ENCODE measurements at regions not wholly inside any gene's neighbourhood (a gene's known extent, or its start where the extent isn't known, plus 50 kb on each side); places are given as distances from the start of the nearest gene placed in this dataset.

- TF ChIP-seq POLR2AphosphoS5 (IDR thresholded peaks at IDR 0.05) (no peak), CTCF (IDR thresholded peaks at IDR 0.05) (no peak)
These were observed 109.8 kb upstream of the SEMA3A start for GRCh38 chr7:84304407-84304806.
